Progenitor cell of endocrine pancreas (in vitro differentiated cells): ENCODE measurements at regions not wholly inside any gene's neighbourhood (a gene's known extent, or its start where the extent isn't known, plus 50 kb on each side); places are given as distances from the start of the nearest gene placed in this dataset.

Source experiments
- DNase-seq: peaks from one replicate; pipeline ENCODE4 v3.0.0; 2021; ENCODE audit warnings: low spot score; ENCODE audit not compliant: unreplicated experiment
- H3K27ac Mint-ChIP-seq: 2 replicates; pipeline ENCODE4 v1.8.0; 2021; ENCODE audit warnings: mild to moderate bottlenecking, moderate library complexity, mixed read lengths
- H3K27me3 Mint-ChIP-seq: 2 replicates; pipeline ENCODE4 v1.8.0; 2021; ENCODE audit warnings: mixed read lengths
- H3K36me3 Mint-ChIP-seq: 2 replicates; pipeline ENCODE4 v1.8.0; 2022; ENCODE audit warnings: mixed read lengths; ENCODE audit not compliant: insufficient read depth
- H3K4me1 Mint-ChIP-seq: 2 replicates; pipeline ENCODE4 v1.8.0; 2021; ENCODE audit warnings: low read depth, mixed read lengths
- H3K4me3 Mint-ChIP-seq: 2 replicates; pipeline ENCODE4 v1.8.0; 2021; ENCODE audit warnings: low read depth, mild to moderate bottlenecking, moderate library complexity, mixed read lengths
- H3K9me3 Mint-ChIP-seq: 2 replicates; pipeline ENCODE4 v1.8.0; 2021; ENCODE audit warnings: low read depth, mixed read lengths
- CTCF ChIP-seq: fragments of 200-600 bp; sonication (generic); IDR thresholded peaks from one replicate; pipeline ENCODE4 v1.5.0; 2021; ENCODE audit warnings: antibody characterized with exemption, mild to moderate bottlenecking; ENCODE audit not compliant: unreplicated experiment

DNA sequence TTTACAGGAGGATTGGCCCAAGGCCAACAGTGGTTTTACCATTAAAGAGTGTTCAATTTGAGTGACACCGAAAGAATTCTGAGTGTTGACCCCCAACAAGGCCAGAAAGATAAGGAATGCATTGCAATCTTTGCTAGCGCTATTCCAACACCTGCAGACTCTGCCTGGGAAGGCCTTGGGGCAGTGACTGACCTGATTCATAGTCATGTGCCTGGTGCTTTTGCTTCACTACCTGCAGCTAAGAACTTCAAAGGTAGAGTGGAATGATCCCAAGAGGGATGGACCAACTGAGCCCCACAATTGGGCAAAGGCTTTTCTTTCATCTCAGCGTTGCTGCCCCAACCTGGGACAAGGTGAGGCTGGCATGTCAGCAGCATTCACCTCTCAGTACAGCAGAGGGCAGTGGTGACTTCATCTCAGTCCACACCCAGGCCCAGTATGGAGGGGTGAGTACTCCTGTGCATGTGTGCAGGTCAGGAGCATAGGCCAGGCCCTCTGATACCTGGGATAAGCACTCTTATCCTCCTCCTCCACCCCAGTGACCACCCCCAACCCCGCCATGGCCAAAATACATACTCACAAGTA, 149.6 kb upstream of the GNAO1 start:
- DNase-seq: peak; percentile 28
- Mint-ChIP-seq H3K9me3 (peaks cover 11% of the 10 kb centered on the region), H3K27ac (no peak overlapping the region), H3K4me3 (no peak overlapping the region), H3K27me3 (peaks cover under 1% of the 10 kb centered on the region), H3K36me3 (no peaks in the 10 kb centered on the region), H3K4me1 (peaks cover 1% of the 10 kb centered on the region)
- TF ChIP-seq CTCF: peak; percentile 64

DNA sequence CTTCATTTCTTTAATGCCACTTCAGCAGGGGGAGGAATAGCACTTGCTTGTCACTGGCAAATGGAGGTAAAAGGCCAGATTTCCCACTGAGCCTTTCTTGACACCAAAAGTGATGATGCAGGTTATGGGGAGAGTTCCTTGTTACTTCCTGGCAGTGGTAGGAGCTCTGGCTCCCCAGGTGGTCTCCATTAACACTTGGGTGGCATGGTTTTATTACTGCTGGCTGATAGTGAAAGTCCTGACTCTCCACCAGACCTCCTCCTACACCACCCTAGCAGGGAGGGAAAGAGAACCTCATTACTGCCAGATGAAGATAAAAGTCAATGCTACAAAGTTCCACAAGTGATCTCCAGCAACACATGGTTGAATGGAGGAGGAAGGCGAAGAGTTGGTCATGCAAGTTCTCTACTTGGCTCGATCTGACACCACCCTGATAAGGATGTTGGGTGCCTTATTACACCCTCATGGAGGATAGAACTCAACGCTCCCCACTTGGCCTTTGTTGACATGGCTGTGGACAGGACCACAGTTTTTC, 152.7 kb upstream of the GNAO1 start:
- TF ChIP-seq CTCF: no peak
- H3K36me3 Mint-ChIP-seq: no peaks in the 10 kb centered on the region
- H3K4me3 Mint-ChIP-seq: no peak overlapping the region
- DNase-seq: no peak
- H3K27me3 Mint-ChIP-seq: no peaks in the 10 kb centered on the region
- H3K4me1 Mint-ChIP-seq: peaks cover 1% of the 10 kb centered on the region
- H3K27ac Mint-ChIP-seq: no peak overlapping the region
- H3K9me3 Mint-ChIP-seq: peaks cover 17% of the 10 kb centered on the region

DNA sequence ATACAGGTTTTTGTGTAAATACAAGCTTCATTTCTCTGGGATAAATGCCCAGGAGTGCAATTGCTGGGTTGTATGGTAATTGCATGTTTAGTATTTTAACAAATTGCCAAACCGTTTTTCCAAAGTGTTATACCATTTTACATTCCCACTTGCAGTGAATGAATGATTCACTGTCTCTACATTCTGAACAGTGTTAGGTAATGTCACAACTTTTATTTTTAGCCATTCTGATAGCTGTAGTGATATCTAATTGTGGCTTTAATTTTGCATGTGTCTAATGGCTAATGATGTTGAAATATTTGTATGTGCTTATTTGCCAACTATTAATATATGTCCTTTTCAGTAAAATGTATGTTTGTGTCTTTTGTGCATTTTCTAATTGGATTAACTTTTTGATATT, 156.9 kb upstream of the CES5A start:
- H3K27ac Mint-ChIP-seq: no peak overlapping the region
- no peak for TF ChIP-seq CTCF
- peaks cover 5% of the 10 kb centered on the region for H3K27me3 Mint-ChIP-seq
- peaks cover 10% of the 10 kb centered on the region for H3K9me3 Mint-ChIP-seq
- H3K4me1 Mint-ChIP-seq: no peaks in the 10 kb centered on the region
- H3K36me3 Mint-ChIP-seq: no peaks in the 10 kb centered on the region
- DNase-seq: no peak
- H3K4me3 Mint-ChIP-seq: no peak overlapping the region

DNA sequence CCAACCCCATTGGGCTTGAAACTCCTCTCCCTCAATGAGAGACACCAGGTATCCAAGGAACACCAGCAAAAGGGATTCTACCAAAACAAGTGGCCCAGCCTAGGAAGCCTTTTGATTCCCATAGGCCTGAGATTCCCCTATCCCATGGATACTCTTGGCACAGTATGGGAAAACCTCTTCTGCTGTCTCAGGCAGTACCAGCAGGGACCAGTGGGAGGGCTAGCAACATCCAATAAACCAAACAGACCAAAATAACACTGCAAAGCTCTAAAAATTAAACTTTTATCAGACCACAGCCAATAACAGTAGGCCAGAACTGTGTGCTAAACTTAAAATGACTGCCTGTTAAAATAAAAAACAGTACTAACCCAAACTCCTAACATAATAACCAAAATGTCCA, 153.9 kb upstream of the CES5A start:
- TF ChIP-seq CTCF: peak; percentile 24
- no peak for DNase-seq

DNA sequence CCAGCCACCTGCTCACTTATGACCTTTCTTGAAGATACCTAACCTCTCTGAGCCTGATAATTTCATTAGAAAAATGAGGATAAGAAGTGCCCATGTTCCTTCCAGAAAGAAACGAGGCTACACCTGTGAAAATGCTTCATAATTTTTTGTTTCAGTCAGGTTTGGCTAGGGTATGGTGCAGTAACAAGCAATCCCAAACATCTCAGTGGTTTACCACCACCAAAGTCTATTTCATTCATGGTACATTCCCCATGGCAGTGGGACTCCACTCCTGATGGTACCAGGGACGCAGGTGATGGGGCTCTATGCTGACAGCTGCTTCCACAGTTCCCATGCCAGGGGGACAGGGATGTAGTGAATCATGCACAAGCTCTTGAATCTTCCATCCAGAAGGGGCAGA, 147.6 kb upstream of the CES5A start:
- no peak overlapping the region for H3K4me3 Mint-ChIP-seq
- no peak for DNase-seq
- TF ChIP-seq CTCF: no peak

More for the DNA sequence above, 153.9 kb upstream of the CES5A start:
- H3K36me3 Mint-ChIP-seq: no peaks in the 10 kb centered on the region
- H3K9me3 Mint-ChIP-seq: no peaks in the 10 kb centered on the region
- no peak overlapping the region for H3K4me3 Mint-ChIP-seq
- H3K27ac Mint-ChIP-seq: no peak overlapping the region
- H3K27me3 Mint-ChIP-seq: peaks cover 5% of the 10 kb centered on the region
- no peaks in the 10 kb centered on the region for H3K4me1 Mint-ChIP-seq

More for the DNA sequence above, 147.6 kb upstream of the CES5A start:
- Mint-ChIP-seq H3K4me1 (no peaks in the 10 kb centered on the region), H3K27me3 (peaks cover 18% of the 10 kb centered on the region), H3K9me3 (no peaks in the 10 kb centered on the region), H3K36me3 (no peaks in the 10 kb centered on the region), H3K27ac (no peak overlapping the region)
